ENCODE measurements at regions not wholly inside any gene's neighbourhood (a gene's known extent, or its start where the extent isn't known, plus 50 kb on each side); places are given as distances from the start of the nearest gene placed in this dataset.

DNA sequence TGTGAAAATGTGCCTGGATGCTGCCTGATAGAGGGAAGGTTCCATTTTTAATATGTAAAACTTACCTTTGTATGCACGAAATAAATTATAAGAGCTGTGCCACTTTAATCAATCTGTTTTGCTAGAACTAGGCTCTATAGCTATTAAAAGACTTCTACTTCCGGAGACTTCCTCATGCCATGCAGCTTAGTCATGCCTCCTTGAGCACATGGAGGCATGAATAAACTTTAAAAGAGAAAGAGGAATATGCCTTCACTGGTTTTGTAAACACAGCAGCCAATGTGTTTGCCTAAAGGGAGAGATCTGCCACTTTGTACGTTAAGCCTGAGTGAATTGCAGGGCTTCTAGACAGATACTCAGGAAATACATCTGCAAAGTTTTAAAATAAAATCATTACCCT, 604.6 kb downstream of the LRRIQ3 start:
- Histone ChIP-seq H3K4me3 (ENCODE audit: insufficient read depth, low read length, poor library complexity, severe bottlenecking) (no peak overlapping the region), H3K4me2 (ENCODE audit: low read depth, low read length, poor library complexity, severe bottlenecking) (no peak overlapping the region), H3F3A (ENCODE audit: insufficient read depth) (no peaks in the 10 kb centered on the region), H3K36me3 (ENCODE audit: low read length) (no peaks in the 10 kb centered on the region), H3K27me3 (ENCODE audit: low read length) (no peaks in the 10 kb centered on the region), H3K9me3 (ENCODE audit: insufficient read depth, low read length) (no peaks in the 10 kb centered on the region), H3K9me2 (replicated peaks; ENCODE audit: insufficient read depth, low read length) (no peaks in the 10 kb centered on the region), H3K27ac (ENCODE audit: low read depth, low read length) (no peak overlapping the region), H2AFZ (ENCODE audit: low read depth, low read length, severe bottlenecking) (no peak overlapping the region), H3K79me2 (ENCODE audit: insufficient read depth, low read length) (no peaks in the 10 kb centered on the region), H4K20me1 (ENCODE audit: low read depth, low read length) (no peaks in the 10 kb centered on the region), H3K9ac (ENCODE audit: low read length) (no peak overlapping the region)
- TF ChIP-seq, protein P1, sequence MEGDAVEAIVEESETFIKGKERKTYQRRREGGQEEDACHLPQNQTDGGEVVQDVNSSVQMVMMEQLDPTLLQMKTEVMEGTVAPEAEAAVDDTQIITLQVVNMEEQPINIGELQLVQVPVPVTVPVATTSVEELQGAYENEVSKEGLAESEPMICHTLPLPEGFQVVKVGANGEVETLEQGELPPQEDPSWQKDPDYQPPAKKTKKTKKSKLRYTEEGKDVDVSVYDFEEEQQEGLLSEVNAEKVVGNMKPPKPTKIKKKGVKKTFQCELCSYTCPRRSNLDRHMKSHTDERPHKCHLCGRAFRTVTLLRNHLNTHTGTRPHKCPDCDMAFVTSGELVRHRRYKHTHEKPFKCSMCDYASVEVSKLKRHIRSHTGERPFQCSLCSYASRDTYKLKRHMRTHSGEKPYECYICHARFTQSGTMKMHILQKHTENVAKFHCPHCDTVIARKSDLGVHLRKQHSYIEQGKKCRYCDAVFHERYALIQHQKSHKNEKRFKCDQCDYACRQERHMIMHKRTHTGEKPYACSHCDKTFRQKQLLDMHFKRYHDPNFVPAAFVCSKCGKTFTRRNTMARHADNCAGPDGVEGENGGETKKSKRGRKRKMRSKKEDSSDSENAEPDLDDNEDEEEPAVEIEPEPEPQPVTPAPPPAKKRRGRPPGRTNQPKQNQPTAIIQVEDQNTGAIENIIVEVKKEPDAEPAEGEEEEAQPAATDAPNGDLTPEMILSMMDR (IDR thresholded peaks at IDR 0.05; ENCODE audit: insufficient read depth, low read length, poor library complexity, severe bottlenecking) = no peak
- TF ChIP-seq EZH2phosphoT487 (conservative IDR thresholded peaks at IDR 0.05; ENCODE audit: low read length) = no peak

DNA sequence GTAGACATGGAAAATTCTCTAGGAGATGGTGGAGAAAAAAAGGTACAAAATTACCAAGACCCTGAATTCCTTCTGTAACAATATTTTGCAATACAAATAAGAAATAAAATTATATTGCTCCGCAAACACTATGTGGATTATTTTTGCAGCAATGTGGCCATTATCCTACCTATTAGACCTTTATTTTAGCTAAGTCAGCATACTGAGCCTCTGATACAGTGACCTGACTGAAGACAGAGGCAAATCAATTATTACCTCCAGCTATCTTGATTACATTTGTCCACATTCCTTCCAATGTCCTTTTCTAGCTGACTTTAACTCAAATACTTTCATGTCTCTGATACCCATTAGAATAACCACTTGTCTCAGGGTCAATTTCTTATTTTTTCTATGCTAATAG, 610.9 kb downstream of the LRRIQ3 start:
- Histone ChIP-seq H3K9me3 (ENCODE audit: insufficient read depth, low read length) (no peaks in the 10 kb centered on the region), H3F3A (ENCODE audit: insufficient read depth) (no peaks in the 10 kb centered on the region), H3K79me2 (ENCODE audit: insufficient read depth, low read length) (no peaks in the 10 kb centered on the region), H3K4me3 (ENCODE audit: insufficient read depth, low read length, poor library complexity, severe bottlenecking) (no peak overlapping the region), H3K27me3 (ENCODE audit: low read length) (no peaks in the 10 kb centered on the region), H4K20me1 (ENCODE audit: low read depth, low read length) (no peaks in the 10 kb centered on the region), H3K9ac (ENCODE audit: low read length) (no peak overlapping the region), H3K4me2 (ENCODE audit: low read depth, low read length, poor library complexity, severe bottlenecking) (no peak overlapping the region), H3K9me2 (replicated peaks; ENCODE audit: insufficient read depth, low read length) (0 out of 2 replicates have a peak, but pooled peaks cover 3% of the 10 kb centered on the region), H3K36me3 (ENCODE audit: low read length) (no peaks in the 10 kb centered on the region), H2AFZ (ENCODE audit: low read depth, low read length, severe bottlenecking) (no peak overlapping the region), H3K27ac (ENCODE audit: low read depth, low read length) (no peak overlapping the region)
- TF ChIP-seq, protein P1 (IDR thresholded peaks at IDR 0.05; ENCODE audit: insufficient read depth, low read length, poor library complexity, severe bottlenecking) = no peak
- no peak for TF ChIP-seq EZH2phosphoT487 (conservative IDR thresholded peaks at IDR 0.05; ENCODE audit: low read length)

DNA sequence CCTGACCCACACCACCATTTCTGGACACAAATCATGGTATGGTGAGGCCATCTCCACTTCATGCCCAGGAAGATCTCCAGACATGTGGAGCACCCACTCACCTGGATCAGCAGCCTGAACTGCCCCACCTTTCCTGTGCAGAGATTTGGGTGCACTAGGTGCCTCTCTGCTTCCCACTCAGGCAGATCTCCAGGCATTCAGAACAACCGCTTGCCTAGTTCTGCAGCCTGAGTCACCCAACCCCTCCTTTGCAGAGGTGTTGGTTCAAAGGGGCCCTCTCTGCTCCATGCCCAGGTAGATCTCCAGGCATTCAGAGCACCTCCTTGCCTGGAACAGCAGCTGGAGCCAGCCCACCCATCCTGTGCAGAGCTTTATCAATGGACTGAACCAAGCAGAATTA, 620.8 kb downstream of the LRRIQ3 start:
- no peak overlapping the region for H3K9ac ChIP-seq (ENCODE audit: low read length)
- no peaks in the 10 kb centered on the region for H3K9me2 ChIP-seq (replicated peaks; ENCODE audit: insufficient read depth, low read length)
- TF ChIP-seq EZH2phosphoT487 (conservative IDR thresholded peaks at IDR 0.05; ENCODE audit: low read length) = no peak
- TF ChIP-seq, protein P1 (IDR thresholded peaks at IDR 0.05; ENCODE audit: insufficient read depth, low read length, poor library complexity, severe bottlenecking) = no peak
- H3K4me3 ChIP-seq (ENCODE audit: insufficient read depth, low read length, poor library complexity, severe bottlenecking) = no peak overlapping the region
- no peaks in the 10 kb centered on the region for H3K9me3 ChIP-seq (ENCODE audit: insufficient read depth, low read length)
- no peaks in the 10 kb centered on the region for H4K20me1 ChIP-seq (ENCODE audit: low read depth, low read length)
- H3F3A ChIP-seq (ENCODE audit: insufficient read depth) = no peaks in the 10 kb centered on the region
- H3K36me3 ChIP-seq (ENCODE audit: low read length) = no peaks in the 10 kb centered on the region
- H3K27ac ChIP-seq (ENCODE audit: low read depth, low read length) = no peak overlapping the region
- no peak overlapping the region for H2AFZ ChIP-seq (ENCODE audit: low read depth, low read length, severe bottlenecking)
- no peak overlapping the region for H3K4me2 ChIP-seq (ENCODE audit: low read depth, low read length, poor library complexity, severe bottlenecking)
- no peaks in the 10 kb centered on the region for H3K79me2 ChIP-seq (ENCODE audit: insufficient read depth, low read length)
- H3K27me3 ChIP-seq (ENCODE audit: low read length) = no peaks in the 10 kb centered on the region
